ENCODE measurements at regions not wholly inside any gene's neighbourhood (a gene's known extent, or its start where the extent isn't known, plus 50 kb on each side); places are given as distances from the start of the nearest gene placed in this dataset.

GRCh38 chr7:24127930-24128329 is 156.1 kb upstream of the NPY start:
- H4K91ac ChIP-seq (ENCODE audit: insufficient read depth, low read depth, low read length) = no peak overlapping the region
- no peak overlapping the region for H2BK120ac ChIP-seq (ENCODE audit: low read depth, low read length)
- H3K56ac ChIP-seq (ENCODE audit: extremely low read depth, insufficient read depth, low read length) = no peak overlapping the region
- no peaks in the 10 kb centered on the region for H3K36me3 ChIP-seq (ENCODE audit: control insufficient read depth, insufficient read depth, low read length)
- no peak overlapping the region for H2BK15ac ChIP-seq (ENCODE audit: low read depth, low read length)
- no peak overlapping the region for H3K18ac ChIP-seq (ENCODE audit: low read depth, low read length)
- no peaks in the 10 kb centered on the region for H3K9me1 ChIP-seq (ENCODE audit: insufficient read depth, low read length)
- H3K14ac ChIP-seq (replicated peaks; ENCODE audit: low read depth, low read length) = no peak overlapping the region
- H2AK9ac ChIP-seq (replicated peaks; ENCODE audit: low read depth, low read length, poor library complexity) = no peak overlapping the region
- TF ChIP-seq POLR2A (IDR thresholded peaks at IDR 0.05; ENCODE audit: low read depth, low read length) (no peak), CHD1 (IDR thresholded peaks at IDR 0.05; ENCODE audit: low read depth, low read length) (no peak), ELK1 (IDR thresholded peaks at IDR 0.05; ENCODE audit: borderline replicate concordance, low read depth, low read length) (no peak), MAFK (IDR thresholded peaks at IDR 0.05; ENCODE audit: low read depth, low read length) (no peak), SMC3 (IDR thresholded peaks at IDR 0.05; ENCODE audit: low read depth, low read length) (no peak), MAZ (IDR thresholded peaks at IDR 0.05; ENCODE audit: borderline replicate concordance, low read depth, low read length) (no peak), NFE2L2 (IDR thresholded peaks at IDR 0.05; ENCODE audit: low read depth, low read length) (no peak), RAD21 (IDR thresholded peaks at IDR 0.05; ENCODE audit: low read length) (no peak), BHLHE40 (IDR thresholded peaks at IDR 0.05; ENCODE audit: low read depth, low read length) (no peak), CTCF (conservative IDR thresholded peaks at IDR 0.05; ENCODE audit: low read depth, low read length) (no peak), FOS (IDR thresholded peaks at IDR 0.05; ENCODE audit: low read depth, low read length) (no peak), CEBPB (IDR thresholded peaks at IDR 0.05; ENCODE audit: low read depth, low read length) (no peak), USF2 (IDR thresholded peaks at IDR 0.05; ENCODE audit: low read depth, low read length) (no peak), RCOR1 (IDR thresholded peaks at IDR 0.05; ENCODE audit: insufficient replicate concordance, low read length) (no peak)
- no peaks in the 10 kb centered on the region for H3K79me1 ChIP-seq (ENCODE audit: low read depth in 1 of 2, low read length in 2 of 2)
- dilution Hi-C loops (cut with HindIII; ENCODE audit: low sequenced_read_pairs, unreplicated experiment) = no loop called here
- intact Hi-C loops (cut with micrococcal nuclease) = no loop called here
- H4K8ac ChIP-seq (ENCODE audit: low read depth in 2 of 2, low read length in 2 of 2) = no peak overlapping the region
- H3K23ac ChIP-seq (ENCODE audit: low read depth, low read length) = no peak overlapping the region
- H2AFZ ChIP-seq (replicated peaks; ENCODE audit: low read length, poor library complexity) = no peak overlapping the region
- DNase-seq (no peak), ATAC-seq (ENCODE audit: low read depth) (no peak)
- H3K4me1 ChIP-seq (ENCODE audit: control insufficient read depth, insufficient read depth, low read length) = no peaks in the 10 kb centered on the region
- no peaks in the 10 kb centered on the region for H4K20me1 ChIP-seq (ENCODE audit: insufficient read depth, low read length)
- no peak overlapping the region for H2BK20ac ChIP-seq (ENCODE audit: low read depth, low read length)
- no peak overlapping the region for H4K5ac ChIP-seq (ENCODE audit: low read depth, low read length)
- no peak overlapping the region for H2AK5ac ChIP-seq (ENCODE audit: low read depth, low read length)
- ChIA-PET POLR2A (ENCODE audit: unreplicated experiment) (no interaction called here), CTCF (interaction anchor here (0.6 kb wide), 1 partner anchor 559 kb away, joined by 3 read pairs; no protein-coding TSS in a partner anchor)
- in situ Hi-C loops (cut with MboI; ENCODE audit: low sequenced_read_pairs) = no loop called here
- H2BK5ac ChIP-seq (ENCODE audit: low read depth, low read length, poor library complexity, severe bottlenecking) = no peak overlapping the region
- H3K9ac ChIP-seq (ENCODE audit: low read depth, low read length) = no peak overlapping the region
- H3K27ac ChIP-seq (ENCODE audit: insufficient read depth, low read length) = no peak overlapping the region
- H3K4me2 ChIP-seq (ENCODE audit: low read depth, low read length) = no peak overlapping the region
- no CpG with 5 or more reads among the region's 3 CpGs for WGBS, 2 experiments (ENCODE audit: extremely low coverage in 2 of 2, insufficient read length in 1 of 2)
- H3K27me3 ChIP-seq (ENCODE audit: control insufficient read depth, insufficient read depth, low read length) = no peaks in the 10 kb centered on the region
- no peaks in the 10 kb centered on the region for H3K9me3 ChIP-seq (ENCODE audit: control insufficient read depth, insufficient read depth, low read length)
- H3K4me3 ChIP-seq (ENCODE audit: insufficient read depth, low read depth, low read length) = no peak overlapping the region
- no TSS peak for BruUV-seq (replicated peaks)
- H3K4ac ChIP-seq (ENCODE audit: low read depth, low read length) = no peak overlapping the region

Measured in IMR-90 (cell line).